HL-60 (cell line): ENCODE measurements at regions not wholly inside any gene's neighbourhood (a gene's known extent, or its start where the extent isn't known, plus 50 kb on each side); places are given as distances from the start of the nearest gene placed in this dataset.

ENCODE experiments used
- DNase-seq, 2 experiments: peaks; one replicate each; pipeline ENCODE4 v3.0.0-alpha.2; 2010 to 2020; ENCODE audit warnings: low read depth in 1 of 2, low spot score in 1 of 2
- H3K27ac ChIP-seq: fragments of 250-450 bp; sonication (Bioruptor Pico); replicated peaks from 2 replicates; pipeline ENCODE4 v1.5.1; 2020; ENCODE audit warnings: mild to moderate bottlenecking, moderate library complexity
- H3K27me3 ChIP-seq: fragments of 250-450 bp; sonication (Bioruptor Pico); 2 replicates; pipeline ENCODE4 v1.5.1; 2021; ENCODE audit warnings: mild to moderate bottlenecking, moderate library complexity; ENCODE audit not compliant: insufficient read depth, poor library complexity, severe bottlenecking
- H3K4me3 ChIP-seq: replicated peaks from 2 replicates; pipeline ENCODE4 v1.5.1; 2011; ENCODE audit warnings: mild to moderate bottlenecking, control low read depth, low read length; ENCODE audit not compliant: insufficient read depth
- CTCF ChIP-seq: IDR thresholded peaks from one replicate; pipeline ENCODE4 v1.5.1; 2011; ENCODE audit warnings: low read length, control low read depth, inconsistent platforms; ENCODE audit not compliant: insufficient read depth
- GABPA ChIP-seq: IDR thresholded peaks from 2 replicates; pipeline ENCODE4 v1.6.1; 2012; ENCODE audit warnings: low read depth
- POLR2AphosphoS5 ChIP-seq: IDR thresholded peaks from 2 replicates; pipeline ENCODE4 v1.6.1; 2012; ENCODE audit warnings: low read depth
- REST ChIP-seq: IDR thresholded peaks from 2 replicates; pipeline ENCODE4 v1.6.1; 2012; ENCODE audit warnings: low read depth; ENCODE audit not compliant: insufficient replicate concordance
- SPI1 ChIP-seq: IDR thresholded peaks from 2 replicates; pipeline ENCODE4 v1.6.1; 2012; ENCODE audit warnings: low read depth, mild to moderate bottlenecking, borderline replicate concordance

- Histone ChIP-seq H3K4me3 (no peak overlapping the region), H3K27ac (no peak overlapping the region), H3K27me3 (no peaks in the 10 kb centered on the region)
- TF ChIP-seq GABPA (no peak), POLR2AphosphoS5 (no peak), CTCF (no peak), REST (no peak), SPI1 (no peak)
- no peak for DNase-seq
Measured at GRCh38 chrX:97666890-97667289, 783.2 kb downstream of the RPA4 start.

- no peak for DNase-seq
- TF ChIP-seq GABPA (no peak), SPI1 (no peak), CTCF (no peak)
Measured at GRCh38 chrX:97668126-97668525, 784.4 kb downstream of the RPA4 start.

DNA sequence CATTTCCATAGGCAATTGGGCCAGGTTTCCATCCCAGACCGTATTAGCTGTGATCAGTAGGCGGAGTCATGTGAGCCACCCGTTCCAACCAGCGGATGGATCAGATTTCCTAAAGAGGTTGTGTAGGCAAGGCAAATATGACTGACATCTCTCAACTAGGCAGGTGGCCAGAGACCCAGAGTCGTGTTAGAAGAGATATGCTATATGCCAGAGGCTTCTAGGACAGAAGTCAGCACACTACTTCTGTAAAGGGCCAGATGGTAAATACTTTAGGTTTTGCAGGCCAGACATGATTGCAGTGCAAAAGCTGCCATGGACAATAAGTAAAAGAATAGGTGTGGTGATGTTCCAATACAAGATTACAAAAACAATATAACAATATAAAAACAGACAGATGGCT, 788.4 kb downstream of the RPA4 start:
- Histone ChIP-seq H3K27me3 (no peaks in the 10 kb centered on the region), H3K4me3 (no peak overlapping the region), H3K27ac (no peak overlapping the region)
- DNase-seq, result no peak
- TF ChIP-seq CTCF, result no peak
- TF ChIP-seq REST, result no peak
- no peak for TF ChIP-seq POLR2AphosphoS5
- TF ChIP-seq SPI1, result no peak
- TF ChIP-seq GABPA, result no peak

More at GRCh38 chrX:97668126-97668525, 784.4 kb downstream of the RPA4 start:
- H3K27me3 ChIP-seq, result no peaks in the 10 kb centered on the region
- no peak overlapping the region for H3K27ac ChIP-seq
- no peak overlapping the region for H3K4me3 ChIP-seq

GRCh38 chrX:97672608-97673007, 788.9 kb downstream of the RPA4 start:
- TF ChIP-seq REST (no peak), GABPA (no peak), CTCF (no peak), SPI1 (no peak), POLR2AphosphoS5 (no peak)
- H3K4me3 ChIP-seq, result no peak overlapping the region
- DNase-seq, result no peak
- no peak overlapping the region for H3K27ac ChIP-seq
- H3K27me3 ChIP-seq, result no peaks in the 10 kb centered on the region
